GM12865 (cell line): ENCODE measurements at regions not wholly inside any gene's neighbourhood (a gene's known extent, or its start where the extent isn't known, plus 50 kb on each side); places are given as distances from the start of the nearest gene placed in this dataset.

Experiments
- DNase-seq: peaks from one replicate; pipeline ENCODE4 v3.0.0; 2010; ENCODE audit warnings: low read depth
- H3K4me3 ChIP-seq: 2 replicates; pipeline ENCODE4 v1.5.1; 2011; ENCODE audit warnings: mild to moderate bottlenecking, low read depth, low read length, control low read depth
- CTCF ChIP-seq: IDR thresholded peaks from 2 replicates; pipeline ENCODE4 v1.5.1; 2011; ENCODE audit warnings: low read length, control low read depth, low read depth, inconsistent platforms; ENCODE audit not compliant: insufficient read depth; ENCODE audit errors: missing control alignments

DNA sequence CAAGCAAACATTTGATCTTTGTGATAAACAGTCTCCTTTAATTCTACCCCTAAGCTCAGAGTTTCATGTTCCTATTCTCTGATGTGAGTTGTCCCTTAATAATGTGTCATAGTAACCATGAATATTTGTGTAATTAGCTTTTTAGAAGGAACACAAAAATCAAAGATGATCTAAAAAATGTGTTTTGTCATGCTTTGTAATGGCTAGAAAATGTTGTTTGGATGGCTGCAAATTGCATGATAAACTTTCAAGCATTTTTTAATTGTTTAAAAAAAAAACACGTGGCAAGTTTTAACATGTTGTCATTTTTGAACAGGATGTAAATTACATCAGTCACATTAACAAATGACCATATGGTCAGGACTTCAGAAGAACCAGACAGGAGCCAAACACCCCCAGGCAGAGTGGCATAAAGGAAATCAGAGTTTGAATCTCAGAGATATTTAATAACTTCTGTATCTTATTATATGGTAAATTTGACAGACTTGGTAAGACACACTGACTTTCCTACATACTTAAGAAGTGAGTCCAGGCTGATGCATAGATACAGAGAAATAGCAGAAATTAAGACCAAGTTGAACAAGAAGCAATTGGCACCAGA is 223.9 kb upstream of the VEGFC start:
- DNase-seq, result no peak

GRCh38 chr4:177023951-177024350 is 231.2 kb upstream of the VEGFC start:
- DNase-seq, result no peak
- H3K4me3 ChIP-seq, result no peak overlapping the region
- no peak for TF ChIP-seq CTCF

More for the DNA sequence above, 223.9 kb upstream of the VEGFC start:
- no peak for TF ChIP-seq CTCF
- H3K4me3 ChIP-seq, result no peak overlapping the region

DNA sequence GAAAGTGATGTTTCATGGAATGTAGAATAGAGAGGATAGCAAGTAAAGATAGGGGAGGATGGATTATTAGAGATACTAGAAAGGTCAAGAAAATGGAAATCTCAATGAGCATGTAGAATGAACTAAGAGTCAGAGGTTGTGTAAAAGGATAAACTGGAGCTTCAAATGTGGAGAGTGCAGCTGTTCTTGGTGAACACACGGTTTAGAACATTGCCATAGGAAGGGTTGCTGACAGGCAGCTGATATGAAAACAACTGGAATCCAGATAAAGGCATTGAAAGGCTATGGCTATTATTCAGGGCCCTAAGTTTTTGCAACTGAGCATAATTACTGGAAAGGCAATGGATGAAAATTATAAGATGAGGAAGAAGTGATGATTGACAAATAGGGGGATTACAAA is 239.6 kb upstream of the VEGFC start:
- H3K4me3 ChIP-seq, result no peak overlapping the region
- no peak for TF ChIP-seq CTCF
- no peak for DNase-seq

- H3K4me3 ChIP-seq, result no peak overlapping the region
- no peak for DNase-seq
- no peak for TF ChIP-seq CTCF
Observed at GRCh38 chr4:177033135-177033534, 240.4 kb upstream of the VEGFC start.

DNA sequence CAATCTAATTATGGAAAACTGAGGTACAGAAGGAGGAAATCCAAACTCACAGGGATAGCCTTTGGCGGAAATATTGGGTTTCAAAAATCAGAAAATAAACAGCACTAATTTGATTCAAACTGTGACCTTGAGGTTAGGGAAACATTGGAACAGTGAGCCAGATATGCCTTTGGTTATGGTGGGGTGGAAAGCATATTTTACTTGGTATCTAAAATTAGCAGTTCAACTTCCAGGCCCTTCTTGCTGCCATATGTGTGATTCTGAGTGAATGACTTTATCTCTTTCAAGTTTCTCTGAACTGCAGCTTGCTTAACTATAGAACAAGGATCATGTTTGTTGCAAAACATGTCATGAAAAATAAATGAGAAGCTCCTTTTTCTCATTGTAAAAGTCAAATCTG is 240.9 kb upstream of the VEGFC start:
- no peak overlapping the region for H3K4me3 ChIP-seq
- no peak for DNase-seq
- TF ChIP-seq CTCF, result no peak

DNA sequence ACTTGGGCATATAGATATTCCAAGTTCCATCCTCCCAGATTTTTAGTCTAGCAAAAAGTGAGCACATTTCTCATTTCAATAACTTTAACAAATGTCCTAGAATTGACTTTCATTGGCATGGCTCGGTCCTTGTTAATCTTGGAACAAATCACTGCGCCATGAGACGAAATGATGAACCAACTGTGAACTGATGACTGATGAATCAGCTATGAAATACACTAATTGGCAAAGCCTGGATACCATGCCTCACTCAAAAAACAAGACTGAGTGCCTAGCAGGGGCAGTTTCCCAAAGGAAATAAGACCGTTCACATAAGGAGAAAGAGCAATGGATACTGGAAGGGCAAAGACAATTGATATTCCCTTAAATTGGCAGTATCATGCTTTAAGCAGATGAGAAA is 248.6 kb upstream of the VEGFC start:
- no peak overlapping the region for H3K4me3 ChIP-seq
- DNase-seq, result no peak
- no peak for TF ChIP-seq CTCF
